Colonic mucosa (tissue), 4 donors: ENCODE measurements at regions not wholly inside any gene's neighbourhood (a gene's known extent, or its start where the extent isn't known, plus 50 kb on each side); places are given as distances from the start of the nearest gene placed in this dataset.

Experiments used
- DNase-seq: peaks from one replicate; pipeline ENCODE4 v3.0.0-alpha.2; 2020
- H3K27ac ChIP-seq: fragments of 200-600 bp; one replicate; pipeline ENCODE4 v1.8.0; 2021
- H3K27me3 ChIP-seq: fragments of 200-600 bp; one replicate; pipeline ENCODE4 v1.8.0; 2021
- H3K36me3 ChIP-seq: fragments of 200-600 bp; one replicate; pipeline ENCODE4 v1.8.0; 2021
- H3K4me1 ChIP-seq: fragments of 200-600 bp; one replicate; pipeline ENCODE4 v1.8.0; 2021; ENCODE audit warnings: mild to moderate bottlenecking
- H3K4me3 ChIP-seq: fragments of 200-600 bp; one replicate; pipeline ENCODE4 v1.8.0; 2021
- H3K9ac ChIP-seq, 2 donors: one replicate each; pipeline ENCODE4 v1.7.0; 2013; ENCODE audit warnings: control low read depth in 2 of 2, low read depth in 2 of 2, low read length in 2 of 2
- H3K9me3 ChIP-seq: fragments of 200-600 bp; one replicate; pipeline ENCODE4 v1.8.0; 2021
- intact Hi-C: fragments of 100-400 bp; cut with DNase I; formaldehyde crosslinking; loops from one replicate; pipeline ENCODE4 v1.14.1; 2022
- TF ChIP-seq, protein P1 (sequence below): fragments of 200-600 bp; IDR thresholded peaks from one replicate; pipeline ENCODE4 v1.8.0; 2022; ENCODE audit warnings: antibody characterized with exemption, mild to moderate bottlenecking
- donor health status: healthy.
- donor health status: DM: no; HTN: no; CAD: no.
- donor health status: DM: no; HTN: no; CAD: no.

DNA sequence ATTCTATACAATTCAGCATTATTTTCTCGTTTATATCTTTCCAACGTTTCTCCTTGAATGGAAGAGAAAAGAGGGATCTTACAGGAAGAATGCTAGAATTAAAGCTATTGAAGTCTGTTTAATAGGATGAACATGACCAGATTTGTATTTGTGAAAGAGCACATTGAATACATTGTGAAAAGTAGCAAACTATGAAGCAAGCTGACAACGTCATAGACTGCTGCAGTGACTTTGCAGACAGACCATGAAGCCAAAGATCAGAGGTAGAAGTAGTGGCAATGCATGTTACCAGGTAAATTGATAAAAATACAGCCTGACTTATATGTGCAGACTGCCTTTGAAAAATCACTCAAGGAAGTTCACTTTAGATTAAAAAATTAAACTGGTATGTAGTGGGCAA lies 146.1 kb downstream of the RASSF9 start:
- TF ChIP-seq, protein P1, sequence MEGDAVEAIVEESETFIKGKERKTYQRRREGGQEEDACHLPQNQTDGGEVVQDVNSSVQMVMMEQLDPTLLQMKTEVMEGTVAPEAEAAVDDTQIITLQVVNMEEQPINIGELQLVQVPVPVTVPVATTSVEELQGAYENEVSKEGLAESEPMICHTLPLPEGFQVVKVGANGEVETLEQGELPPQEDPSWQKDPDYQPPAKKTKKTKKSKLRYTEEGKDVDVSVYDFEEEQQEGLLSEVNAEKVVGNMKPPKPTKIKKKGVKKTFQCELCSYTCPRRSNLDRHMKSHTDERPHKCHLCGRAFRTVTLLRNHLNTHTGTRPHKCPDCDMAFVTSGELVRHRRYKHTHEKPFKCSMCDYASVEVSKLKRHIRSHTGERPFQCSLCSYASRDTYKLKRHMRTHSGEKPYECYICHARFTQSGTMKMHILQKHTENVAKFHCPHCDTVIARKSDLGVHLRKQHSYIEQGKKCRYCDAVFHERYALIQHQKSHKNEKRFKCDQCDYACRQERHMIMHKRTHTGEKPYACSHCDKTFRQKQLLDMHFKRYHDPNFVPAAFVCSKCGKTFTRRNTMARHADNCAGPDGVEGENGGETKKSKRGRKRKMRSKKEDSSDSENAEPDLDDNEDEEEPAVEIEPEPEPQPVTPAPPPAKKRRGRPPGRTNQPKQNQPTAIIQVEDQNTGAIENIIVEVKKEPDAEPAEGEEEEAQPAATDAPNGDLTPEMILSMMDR: no peak
- no peak for DNase-seq
- Histone ChIP-seq H3K9ac (no peak overlapping the region), H3K36me3 (no peaks in the 10 kb centered on the region), H3K27ac (no peak overlapping the region), H3K9me3 (no peaks in the 10 kb centered on the region), H3K27me3 (no peaks in the 10 kb centered on the region), H3K4me3 (no peak overlapping the region), H3K4me1 (no peaks in the 10 kb centered on the region)
- intact Hi-C loops: no loop called here

DNA sequence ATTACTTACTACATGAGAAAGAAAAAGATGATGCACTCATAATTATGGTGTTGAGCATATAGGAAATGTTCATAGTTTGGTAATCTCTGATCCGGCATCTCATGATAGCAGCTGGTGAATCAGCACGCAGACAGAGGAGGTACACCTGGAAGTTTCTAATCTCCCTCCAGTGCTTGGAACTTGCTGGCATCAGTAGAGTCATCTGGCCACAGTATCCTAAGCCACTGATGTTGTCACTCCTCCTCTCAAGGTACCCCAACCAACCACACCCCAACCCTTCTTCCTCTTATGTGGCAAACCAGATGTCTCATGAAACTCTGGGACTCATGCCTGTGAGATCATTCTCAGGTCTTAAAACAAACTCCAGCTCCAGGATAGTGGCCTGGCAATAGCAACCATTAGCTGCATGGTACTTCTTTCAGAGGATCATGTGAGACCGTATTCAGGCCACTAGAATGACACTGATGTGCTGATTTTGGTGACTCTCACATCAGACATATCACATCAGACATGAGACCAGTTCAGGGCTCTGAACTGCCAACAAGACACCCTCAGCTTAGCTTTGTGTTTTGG lies 143.0 kb downstream of the RASSF9 start:
- Histone ChIP-seq H3K9me3 (no peaks in the 10 kb centered on the region), H3K27ac (no peak overlapping the region), H3K36me3 (no peaks in the 10 kb centered on the region), H3K4me3 (no peak overlapping the region), H3K27me3 (no peaks in the 10 kb centered on the region), H3K9ac (no peak overlapping the region), H3K4me1 (no peaks in the 10 kb centered on the region)
- TF ChIP-seq, protein P1: no peak
- DNase-seq: no peak
- intact Hi-C loops: no loop called here

GRCh38 chr12:85695097-85695715 lies 141.0 kb downstream of the RASSF9 start:
- DNase-seq: no peak
- TF ChIP-seq, protein P1: no peak
- Histone ChIP-seq H3K9ac (no peak overlapping the region), H3K4me3 (no peak overlapping the region), H3K27ac (no peak overlapping the region), H3K4me1 (no peaks in the 10 kb centered on the region), H3K27me3 (no peaks in the 10 kb centered on the region), H3K36me3 (no peaks in the 10 kb centered on the region), H3K9me3 (no peaks in the 10 kb centered on the region)
- intact Hi-C loops: no loop called here

- no peaks in the 10 kb centered on the region for H3K9me3 ChIP-seq
- no peaks in the 10 kb centered on the region for H3K36me3 ChIP-seq
- TF ChIP-seq, protein P1: no peak
- no peak overlapping the region for H3K9ac ChIP-seq
- no peak overlapping the region for H3K4me3 ChIP-seq
- H3K27me3 ChIP-seq: no peaks in the 10 kb centered on the region
- H3K4me1 ChIP-seq: no peaks in the 10 kb centered on the region
- no peak overlapping the region for H3K27ac ChIP-seq
- DNase-seq: no peak
- intact Hi-C loops: no loop called here
Observed at GRCh38 chr12:85697003-85697402, 139.2 kb downstream of the RASSF9 start.

DNA sequence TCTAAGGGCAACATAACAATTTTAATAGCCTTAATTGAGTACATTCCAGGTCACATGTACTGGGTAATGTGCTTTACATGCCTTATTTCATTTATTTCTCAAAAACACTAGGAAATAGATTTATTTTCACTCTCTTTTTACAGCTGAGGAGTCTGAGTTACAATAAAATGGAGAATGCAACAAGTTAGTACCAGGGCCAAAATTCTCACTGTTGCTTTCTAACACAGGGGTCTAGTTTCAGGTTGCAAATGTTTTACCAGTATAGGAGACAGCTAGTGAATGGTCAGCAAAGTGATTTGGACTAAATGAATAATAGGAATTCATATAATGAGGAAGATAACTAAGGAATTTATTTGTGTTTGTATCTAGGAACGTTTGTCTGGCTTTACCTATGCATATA lies 137.3 kb downstream of the RASSF9 start:
- no peaks in the 10 kb centered on the region for H3K4me1 ChIP-seq

More for the DNA sequence above, 137.3 kb downstream of the RASSF9 start:
- H3K27ac ChIP-seq: no peak overlapping the region
- H3K36me3 ChIP-seq: no peaks in the 10 kb centered on the region
- intact Hi-C loops: no loop called here
- no peak overlapping the region for H3K4me3 ChIP-seq
- TF ChIP-seq, protein P1: no peak
- no peaks in the 10 kb centered on the region for H3K27me3 ChIP-seq
- H3K9me3 ChIP-seq: no peaks in the 10 kb centered on the region
- H3K9ac ChIP-seq: no peak overlapping the region
- no peak for DNase-seq
